ENCODE measurements at regions not wholly inside any gene's neighbourhood (a gene's known extent, or its start where the extent isn't known, plus 50 kb on each side); places are given as distances from the start of the nearest gene placed in this dataset.

- TF ChIP-seq EP300 (IDR thresholded peaks at IDR 0.05; ENCODE audit: borderline replicate concordance) (no peak), ZBTB7A (IDR thresholded peaks at IDR 0.05; ENCODE audit: low read depth) (no peak), MAX (IDR thresholded peaks at IDR 0.05) (no peak), CEBPB (IDR thresholded peaks at IDR 0.05) (no peak), TAF1 (IDR thresholded peaks at IDR 0.05; ENCODE audit: low read depth) (no peak), REST (IDR thresholded peaks at IDR 0.05; ENCODE audit: low read depth) (no peak), EGR1 (IDR thresholded peaks at IDR 0.05) (no peak), RAD21 (IDR thresholded peaks at IDR 0.05; ENCODE audit: low read depth) (no peak)
These were observed 256.5 kb downstream of the OSR1 start for GRCh38 chr2:19101968-19102367.
